LNCAP (cell line): ENCODE measurements at regions not wholly inside any gene's neighbourhood (a gene's known extent, or its start where the extent isn't known, plus 50 kb on each side); places are given as distances from the start of the nearest gene placed in this dataset.

Source experiments
- TF ChIP-seq, protein P1 (sequence below): fragments of 450-650 bp; IDR thresholded peaks from 2 replicates; pipeline ENCODE4 v1.5.1; 2017; ENCODE audit warnings: mild to moderate bottlenecking

- TF ChIP-seq, protein P1, sequence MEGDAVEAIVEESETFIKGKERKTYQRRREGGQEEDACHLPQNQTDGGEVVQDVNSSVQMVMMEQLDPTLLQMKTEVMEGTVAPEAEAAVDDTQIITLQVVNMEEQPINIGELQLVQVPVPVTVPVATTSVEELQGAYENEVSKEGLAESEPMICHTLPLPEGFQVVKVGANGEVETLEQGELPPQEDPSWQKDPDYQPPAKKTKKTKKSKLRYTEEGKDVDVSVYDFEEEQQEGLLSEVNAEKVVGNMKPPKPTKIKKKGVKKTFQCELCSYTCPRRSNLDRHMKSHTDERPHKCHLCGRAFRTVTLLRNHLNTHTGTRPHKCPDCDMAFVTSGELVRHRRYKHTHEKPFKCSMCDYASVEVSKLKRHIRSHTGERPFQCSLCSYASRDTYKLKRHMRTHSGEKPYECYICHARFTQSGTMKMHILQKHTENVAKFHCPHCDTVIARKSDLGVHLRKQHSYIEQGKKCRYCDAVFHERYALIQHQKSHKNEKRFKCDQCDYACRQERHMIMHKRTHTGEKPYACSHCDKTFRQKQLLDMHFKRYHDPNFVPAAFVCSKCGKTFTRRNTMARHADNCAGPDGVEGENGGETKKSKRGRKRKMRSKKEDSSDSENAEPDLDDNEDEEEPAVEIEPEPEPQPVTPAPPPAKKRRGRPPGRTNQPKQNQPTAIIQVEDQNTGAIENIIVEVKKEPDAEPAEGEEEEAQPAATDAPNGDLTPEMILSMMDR = no peak
Measured at GRCh38 chr12:61894168-61894567, 366.0 kb upstream of the USP15 start.

- TF ChIP-seq, protein P1 = no peak
Measured at GRCh38 chr12:61896436-61896835, 363.8 kb upstream of the USP15 start.

- TF ChIP-seq, protein P1 = no peak
Measured at GRCh38 chr12:61902403-61902802, 357.8 kb upstream of the USP15 start.

- TF ChIP-seq, protein P1 = no peak
Measured at GRCh38 chr12:61911113-61911512, 349.1 kb upstream of the USP15 start.

DNA sequence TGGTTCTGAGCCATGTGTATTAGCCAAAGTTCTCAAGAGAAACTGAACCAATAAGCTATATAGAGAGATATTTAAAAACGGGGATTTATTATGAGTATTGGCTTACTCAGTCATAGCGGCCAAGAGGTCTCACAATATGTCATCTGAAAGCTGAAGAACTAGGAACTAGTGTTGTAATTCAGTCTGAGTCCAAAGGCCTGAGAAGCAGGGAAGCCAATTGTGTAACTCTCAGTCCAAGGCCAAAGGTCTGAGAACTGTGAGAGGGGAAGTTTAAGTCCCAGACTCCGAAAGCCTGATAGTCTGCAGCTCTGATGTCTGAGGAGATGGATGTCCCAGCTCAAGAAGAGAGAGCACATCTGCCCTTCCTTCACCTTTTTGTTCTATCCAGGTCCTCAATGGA is 344.8 kb upstream of the USP15 start:
- TF ChIP-seq, protein P1 = no peak

DNA sequence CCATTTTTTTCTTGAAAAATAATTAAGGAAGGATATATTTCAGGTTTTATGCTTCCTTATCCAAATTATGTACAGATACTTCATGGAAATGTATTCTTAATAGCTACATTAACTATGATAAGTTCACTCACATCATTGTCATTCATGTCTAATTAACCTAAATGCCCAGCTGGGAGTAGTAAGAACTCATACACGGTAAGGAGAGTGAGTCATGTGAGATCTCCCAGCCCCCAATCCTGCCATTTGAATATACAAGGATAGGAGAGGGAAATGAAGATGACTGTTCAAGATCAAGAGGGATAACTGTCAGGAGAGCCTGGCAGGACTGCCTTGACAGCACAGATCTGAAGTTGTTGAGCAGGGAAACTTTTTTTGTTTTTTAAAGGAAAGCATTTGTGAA is 343.4 kb upstream of the USP15 start:
- TF ChIP-seq, protein P1 = no peak

DNA sequence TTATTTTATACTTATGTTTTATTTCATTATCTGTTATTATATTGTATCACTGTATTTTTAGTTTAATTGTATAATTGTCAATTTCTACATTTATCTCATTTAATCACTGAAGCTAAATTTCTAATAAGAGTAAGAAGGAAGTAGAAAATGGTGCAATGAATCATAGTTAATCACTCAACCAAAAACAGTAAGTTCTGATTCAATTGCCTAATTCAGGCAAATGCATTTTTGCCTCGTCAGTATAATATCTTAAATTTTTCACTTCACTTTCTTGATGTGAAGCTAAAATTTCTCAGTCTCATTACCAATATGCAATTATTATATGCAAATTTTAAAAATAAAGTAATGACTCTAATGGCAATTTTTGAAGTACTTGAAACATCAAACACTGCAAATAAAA is 340.5 kb upstream of the USP15 start:
- TF ChIP-seq, protein P1 = no peak

- TF ChIP-seq, protein P1 = no peak
Measured at GRCh38 chr12:61920230-61920629, 340.0 kb upstream of the USP15 start.
